ENCODE measurements at regions not wholly inside any gene's neighbourhood (a gene's known extent, or its start where the extent isn't known, plus 50 kb on each side); places are given as distances from the start of the nearest gene placed in this dataset.

DNA sequence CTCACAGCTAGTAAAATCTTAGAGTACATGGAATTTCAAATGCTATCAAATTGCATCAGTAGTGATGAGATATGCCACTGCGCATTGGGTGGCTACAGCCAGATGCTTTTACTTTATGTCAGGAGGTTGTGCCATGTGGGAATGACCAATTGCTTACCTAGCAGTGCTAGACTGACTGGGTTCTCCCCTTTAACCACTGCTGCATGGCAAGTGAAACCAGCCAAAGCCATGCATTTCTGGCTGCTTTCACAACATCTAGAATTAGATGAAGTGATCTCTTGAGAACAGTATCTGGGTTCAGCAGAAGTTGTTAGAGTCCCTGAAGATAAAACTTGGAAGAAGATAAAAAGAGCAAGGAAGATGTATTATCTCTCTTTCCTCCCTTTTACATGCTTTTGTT lies 1174.2 kb upstream of the CDH2 start:
- FAIRE-seq (no peak), DNase-seq (ENCODE audit: insufficient read length, low spot score) (no peak)
- TF ChIP-seq, protein P1, sequence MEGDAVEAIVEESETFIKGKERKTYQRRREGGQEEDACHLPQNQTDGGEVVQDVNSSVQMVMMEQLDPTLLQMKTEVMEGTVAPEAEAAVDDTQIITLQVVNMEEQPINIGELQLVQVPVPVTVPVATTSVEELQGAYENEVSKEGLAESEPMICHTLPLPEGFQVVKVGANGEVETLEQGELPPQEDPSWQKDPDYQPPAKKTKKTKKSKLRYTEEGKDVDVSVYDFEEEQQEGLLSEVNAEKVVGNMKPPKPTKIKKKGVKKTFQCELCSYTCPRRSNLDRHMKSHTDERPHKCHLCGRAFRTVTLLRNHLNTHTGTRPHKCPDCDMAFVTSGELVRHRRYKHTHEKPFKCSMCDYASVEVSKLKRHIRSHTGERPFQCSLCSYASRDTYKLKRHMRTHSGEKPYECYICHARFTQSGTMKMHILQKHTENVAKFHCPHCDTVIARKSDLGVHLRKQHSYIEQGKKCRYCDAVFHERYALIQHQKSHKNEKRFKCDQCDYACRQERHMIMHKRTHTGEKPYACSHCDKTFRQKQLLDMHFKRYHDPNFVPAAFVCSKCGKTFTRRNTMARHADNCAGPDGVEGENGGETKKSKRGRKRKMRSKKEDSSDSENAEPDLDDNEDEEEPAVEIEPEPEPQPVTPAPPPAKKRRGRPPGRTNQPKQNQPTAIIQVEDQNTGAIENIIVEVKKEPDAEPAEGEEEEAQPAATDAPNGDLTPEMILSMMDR (IDR thresholded peaks at IDR 0.05; ENCODE audit: insufficient read depth, missing control alignments) = no peak

GRCh38 chr18:29328932-29329331 lies 1152.0 kb upstream of the CDH2 start:
- peak; percentile 58 for FAIRE-seq
- TF ChIP-seq, protein P1 (IDR thresholded peaks at IDR 0.05; ENCODE audit: insufficient read depth, missing control alignments) = no peak
- DNase-seq (ENCODE audit: insufficient read length, low spot score) = no peak

DNA sequence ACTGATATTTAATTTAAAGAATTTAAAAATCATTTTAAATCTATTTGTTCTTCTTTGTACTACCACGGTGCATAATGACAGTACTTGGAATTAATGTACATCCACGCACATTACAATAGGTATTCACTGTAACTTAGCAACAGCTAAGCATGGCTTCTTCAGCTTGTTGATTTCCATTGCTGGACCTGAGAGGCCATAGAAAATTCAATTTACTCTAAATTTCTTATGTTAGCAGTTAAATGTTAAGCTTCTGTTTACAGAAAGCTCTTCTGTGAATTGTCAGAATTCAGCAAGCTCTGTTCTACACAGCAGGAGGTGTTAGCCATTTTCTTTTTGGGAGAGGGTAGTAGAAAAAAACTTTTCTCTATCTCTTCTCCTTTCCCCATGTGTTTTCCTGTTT lies 1149.3 kb upstream of the CDH2 start:
- TF ChIP-seq, protein P1 (IDR thresholded peaks at IDR 0.05; ENCODE audit: insufficient read depth, missing control alignments) = no peak
- FAIRE-seq = no peak
- DNase-seq (ENCODE audit: insufficient read length, low spot score) = no peak

DNA sequence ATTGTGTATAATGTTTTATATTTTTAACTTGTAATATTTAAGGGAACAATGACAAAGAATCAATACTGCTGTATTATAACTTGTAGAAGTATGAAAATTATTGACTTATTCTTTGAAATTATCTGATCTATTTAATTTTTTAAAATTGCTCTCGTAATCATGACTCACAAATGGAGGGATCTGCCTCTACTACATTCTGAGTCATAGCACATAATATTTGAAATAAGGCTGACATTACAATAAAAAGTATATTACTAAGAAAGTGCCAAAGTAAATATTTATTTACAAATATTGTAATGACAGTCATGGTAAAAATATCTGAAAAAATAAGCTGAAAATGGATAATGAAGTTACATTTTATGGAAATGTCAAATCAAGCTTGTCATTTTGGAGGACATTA lies 1144.6 kb upstream of the CDH2 start:
- FAIRE-seq (peak; percentile 21), DNase-seq (ENCODE audit: insufficient read length, low spot score) (no peak)
- TF ChIP-seq, protein P1 (IDR thresholded peaks at IDR 0.05; ENCODE audit: insufficient read depth, missing control alignments) = no peak

DNA sequence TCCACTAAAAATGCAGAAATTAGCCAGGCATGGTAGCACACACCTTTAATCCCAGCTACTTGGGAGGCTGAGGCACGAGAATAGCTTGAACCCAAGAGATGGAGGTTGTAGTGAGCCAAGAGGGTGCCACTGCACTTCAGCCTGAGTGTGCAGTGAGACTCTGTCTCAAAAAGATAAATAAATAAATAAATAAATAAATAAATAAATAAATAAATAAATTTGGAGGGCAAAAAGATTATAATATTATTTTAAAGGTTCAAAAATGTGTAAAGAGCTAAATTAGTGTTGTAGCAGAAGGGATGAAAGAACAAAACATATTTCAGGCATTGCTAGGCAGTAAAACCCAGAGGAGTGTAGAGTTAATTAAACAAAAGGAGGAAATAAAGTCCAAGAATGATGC lies 1136.4 kb upstream of the CDH2 start:
- TF ChIP-seq, protein P1 (IDR thresholded peaks at IDR 0.05; ENCODE audit: insufficient read depth, missing control alignments) = no peak
- DNase-seq (ENCODE audit: insufficient read length, low spot score) (no peak), FAIRE-seq (no peak)

DNA sequence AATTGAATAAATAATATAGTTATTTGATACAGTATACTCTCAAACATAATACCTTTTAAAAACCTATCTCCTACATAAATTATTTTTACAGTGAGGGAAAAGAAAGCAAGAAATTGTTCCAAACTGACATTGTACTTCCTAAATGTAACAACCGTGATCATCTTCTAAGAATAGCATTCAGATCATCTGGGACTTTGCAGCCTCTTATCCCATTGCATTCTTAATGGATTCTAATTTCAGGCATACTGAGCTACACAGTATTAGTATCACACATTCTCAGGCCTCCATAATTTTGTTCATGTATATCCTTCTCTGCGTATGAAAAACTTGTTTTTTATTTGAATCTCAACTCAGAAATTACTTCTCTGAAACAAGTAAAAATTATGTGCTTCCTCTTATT lies 1134.7 kb upstream of the CDH2 start:
- FAIRE-seq (peak; percentile 25), DNase-seq (ENCODE audit: insufficient read length, low spot score) (no peak)
- TF ChIP-seq, protein P1 (IDR thresholded peaks at IDR 0.05; ENCODE audit: insufficient read depth, missing control alignments) = no peak

DNA sequence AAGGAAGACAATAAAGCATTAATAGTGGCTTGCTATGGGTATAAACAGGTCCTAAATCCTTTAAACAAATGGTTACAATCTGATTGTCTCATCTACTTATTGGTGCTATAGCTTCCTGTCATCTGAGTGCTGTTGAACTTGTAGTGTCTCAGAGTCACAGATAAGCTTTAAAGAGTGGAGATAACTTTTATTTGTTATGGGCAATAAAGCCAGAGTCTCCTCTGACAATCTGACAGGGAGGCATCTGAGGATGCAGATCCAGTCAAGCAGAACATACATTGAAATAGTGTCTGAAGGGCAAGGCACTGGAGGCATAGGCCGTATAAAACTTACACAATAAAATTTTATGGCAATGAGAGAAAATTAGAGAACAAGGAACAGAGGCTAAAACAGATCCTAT lies 1132.4 kb upstream of the CDH2 start:
- TF ChIP-seq, protein P1 (IDR thresholded peaks at IDR 0.05; ENCODE audit: insufficient read depth, missing control alignments) = no peak
- DNase-seq (ENCODE audit: insufficient read length, low spot score) (no peak), FAIRE-seq (peak; percentile 92)

Measured in D721Med (cell line).